Peyer's patch (tissue), 4 donors: ENCODE measurements at regions not wholly inside any gene's neighbourhood (a gene's known extent, or its start where the extent isn't known, plus 50 kb on each side); places are given as distances from the start of the nearest gene placed in this dataset.

Experiments used
- DNase-seq, 3 donors: peaks; one replicate each; pipeline ENCODE4 v3.0.0-alpha.2; 2017 to 2019
- H3K27ac ChIP-seq, 4 donors: fragments of 200-600 bp; sonication (generic); one replicate each; pipeline ENCODE4 v1.5.1; 2016 to 2019
- H3K27me3 ChIP-seq, 2 donors: fragments of 200-600 bp; sonication (generic); one replicate each; pipeline ENCODE4 v1.5.1; 2019
- H3K36me3 ChIP-seq, 3 donors: fragments of 200-600 bp; sonication (generic); one replicate each; pipeline ENCODE4 v1.5.1; 2016 to 2019
- H3K4me1 ChIP-seq, 4 donors: fragments of 200-600 bp; sonication (generic); one replicate each; pipeline ENCODE4 v1.5.1; 2016 to 2019
- H3K4me3 ChIP-seq, 4 donors: fragments of 200-600 bp; sonication (generic); 1 replicate in 3 of 4; 2 replicates in 1 of 4; pipeline ENCODE4 v1.5.1; 2016 to 2019; ENCODE audit warnings: mild to moderate bottlenecking in 1 of 4
- H3K9me3 ChIP-seq, 4 donors: fragments of 200-600 bp; sonication (generic); one replicate each; pipeline ENCODE4 v1.5.1; 2016 to 2019; ENCODE audit warnings: mild to moderate bottlenecking in 1 of 4
- POLR2A ChIP-seq, 2 donors: fragments of 450-650 bp; IDR thresholded peaks; one replicate each; pipeline ENCODE4 v1.5.1; 2017; ENCODE audit warnings: antibody characterized with exemption in 2 of 2, mild to moderate bottlenecking in 2 of 2, moderate library complexity in 2 of 2
- TF ChIP-seq, protein P1 (sequence below), 6 experiments: fragments of 450-650 bp in 4 of 6; fragments of 200-600 bp in 2 of 6; sonication (generic) in 1 of 6; IDR thresholded peaks; one replicate each; pipeline ENCODE4 v1.5.1; 2017 to 2019; ENCODE audit warnings: antibody characterized with exemption in 6 of 6, mild to moderate bottlenecking in 3 of 6, moderate library complexity in 1 of 6

GRCh38 chr5:68459093-68459809 is 243.7 kb downstream of the PIK3R1 start:
- H3K27ac ChIP-seq: no peak overlapping the region
- H3K4me1 ChIP-seq: no peaks in the 10 kb centered on the region
- no peak for DNase-seq
- no peaks in the 10 kb centered on the region for H3K27me3 ChIP-seq
- H3K9me3 ChIP-seq: no peaks in the 10 kb centered on the region
- H3K4me3 ChIP-seq: no peak overlapping the region
- H3K36me3 ChIP-seq: no peaks in the 10 kb centered on the region
- TF ChIP-seq, protein P1, sequence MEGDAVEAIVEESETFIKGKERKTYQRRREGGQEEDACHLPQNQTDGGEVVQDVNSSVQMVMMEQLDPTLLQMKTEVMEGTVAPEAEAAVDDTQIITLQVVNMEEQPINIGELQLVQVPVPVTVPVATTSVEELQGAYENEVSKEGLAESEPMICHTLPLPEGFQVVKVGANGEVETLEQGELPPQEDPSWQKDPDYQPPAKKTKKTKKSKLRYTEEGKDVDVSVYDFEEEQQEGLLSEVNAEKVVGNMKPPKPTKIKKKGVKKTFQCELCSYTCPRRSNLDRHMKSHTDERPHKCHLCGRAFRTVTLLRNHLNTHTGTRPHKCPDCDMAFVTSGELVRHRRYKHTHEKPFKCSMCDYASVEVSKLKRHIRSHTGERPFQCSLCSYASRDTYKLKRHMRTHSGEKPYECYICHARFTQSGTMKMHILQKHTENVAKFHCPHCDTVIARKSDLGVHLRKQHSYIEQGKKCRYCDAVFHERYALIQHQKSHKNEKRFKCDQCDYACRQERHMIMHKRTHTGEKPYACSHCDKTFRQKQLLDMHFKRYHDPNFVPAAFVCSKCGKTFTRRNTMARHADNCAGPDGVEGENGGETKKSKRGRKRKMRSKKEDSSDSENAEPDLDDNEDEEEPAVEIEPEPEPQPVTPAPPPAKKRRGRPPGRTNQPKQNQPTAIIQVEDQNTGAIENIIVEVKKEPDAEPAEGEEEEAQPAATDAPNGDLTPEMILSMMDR (IDR thresholded peaks at IDR 0.05): no peak
- no peak for TF ChIP-seq POLR2A (IDR thresholded peaks at IDR 0.05)

DNA sequence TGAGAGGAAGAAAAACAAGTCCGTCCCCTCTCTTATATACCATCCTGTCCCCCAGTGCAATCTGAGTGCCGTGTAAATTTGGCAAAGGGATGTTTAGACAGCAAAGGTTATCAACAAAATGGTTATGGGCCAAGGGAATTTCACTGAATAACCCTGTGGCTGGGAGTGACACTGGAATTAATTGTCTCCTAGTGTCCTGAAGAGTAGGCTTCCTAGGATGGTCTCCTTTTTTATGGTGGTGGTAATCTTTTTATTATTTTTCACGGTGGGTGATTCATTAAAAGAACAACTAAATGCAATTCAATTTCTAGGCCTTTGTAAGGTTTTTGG is 244.2 kb downstream of the PIK3R1 start:
- Histone ChIP-seq H3K4me3 (no peak overlapping the region), H3K9me3 (no peaks in the 10 kb centered on the region), H3K4me1 (no peaks in the 10 kb centered on the region), H3K36me3 (no peaks in the 10 kb centered on the region), H3K27ac (no peak overlapping the region), H3K27me3 (no peaks in the 10 kb centered on the region)
- DNase-seq: no peak
- TF ChIP-seq, protein P1 (IDR thresholded peaks at IDR 0.05): no peak

- no peak overlapping the region for H3K4me3 ChIP-seq
- no peak overlapping the region for H3K27ac ChIP-seq
- no peaks in the 10 kb centered on the region for H3K4me1 ChIP-seq
- H3K27me3 ChIP-seq: no peaks in the 10 kb centered on the region
- peak in 2 of 3 donors; percentile 38 to 71 for DNase-seq
- H3K9me3 ChIP-seq: no peaks in the 10 kb centered on the region
- no peaks in the 10 kb centered on the region for H3K36me3 ChIP-seq
- TF ChIP-seq, protein P1 (IDR thresholded peaks at IDR 0.05): peak; percentile 31 to 76 (median 70)
- no peak for TF ChIP-seq POLR2A (IDR thresholded peaks at IDR 0.05)
Measured at GRCh38 chr5:68460147-68460798, 244.7 kb downstream of the PIK3R1 start.

GRCh38 chr5:68463606-68464005 is 248.1 kb downstream of the PIK3R1 start:
- H3K27me3 ChIP-seq: no peaks in the 10 kb centered on the region
- H3K36me3 ChIP-seq: no peaks in the 10 kb centered on the region
- no peak overlapping the region for H3K27ac ChIP-seq
- DNase-seq: no peak
- no peak for TF ChIP-seq POLR2A (IDR thresholded peaks at IDR 0.05)
- H3K4me1 ChIP-seq: no peaks in the 10 kb centered on the region
- H3K4me3 ChIP-seq: no peak overlapping the region
- H3K9me3 ChIP-seq: no peaks in the 10 kb centered on the region

GRCh38 chr5:68464424-68464823 is 248.9 kb downstream of the PIK3R1 start:
- no peak overlapping the region for H3K4me3 ChIP-seq
- no peaks in the 10 kb centered on the region for H3K4me1 ChIP-seq
- no peak for TF ChIP-seq POLR2A (IDR thresholded peaks at IDR 0.05)
- TF ChIP-seq, protein P1 (IDR thresholded peaks at IDR 0.05): no peak
- H3K27me3 ChIP-seq: no peaks in the 10 kb centered on the region
- no peaks in the 10 kb centered on the region for H3K36me3 ChIP-seq
- no peak for DNase-seq
- no peak overlapping the region for H3K27ac ChIP-seq
- H3K9me3 ChIP-seq: no peaks in the 10 kb centered on the region

DNA sequence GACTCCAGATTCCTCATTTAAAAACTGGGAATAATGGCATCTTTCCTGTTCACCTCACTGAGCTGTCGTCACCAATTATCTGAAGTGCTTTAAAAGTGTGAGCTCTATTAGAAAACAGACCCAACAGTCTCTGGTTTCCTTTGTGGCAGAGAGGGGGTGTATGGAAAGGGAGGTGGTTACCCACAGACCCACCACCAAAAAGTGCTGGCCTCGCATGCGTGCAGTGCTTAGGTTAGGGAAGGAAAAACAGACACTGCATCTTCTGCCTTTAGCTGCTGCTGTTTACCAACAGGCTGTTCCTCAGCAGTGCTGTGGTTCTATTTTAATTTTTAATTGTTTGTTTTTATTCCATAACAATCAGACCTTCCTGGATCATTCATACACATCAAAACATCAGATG is 249.6 kb downstream of the PIK3R1 start:
- Histone ChIP-seq H3K27ac (no peak overlapping the region), H3K36me3 (no peaks in the 10 kb centered on the region), H3K27me3 (no peaks in the 10 kb centered on the region), H3K4me3 (no peak overlapping the region), H3K4me1 (no peaks in the 10 kb centered on the region), H3K9me3 (no peaks in the 10 kb centered on the region)
- TF ChIP-seq, protein P1 (IDR thresholded peaks at IDR 0.05): no peak
- no peak for TF ChIP-seq POLR2A (IDR thresholded peaks at IDR 0.05)
- no peak for DNase-seq
